GM19351 (cell line): ENCODE measurements at regions not wholly inside any gene's neighbourhood (a gene's known extent, or its start where the extent isn't known, plus 50 kb on each side); places are given as distances from the start of the nearest gene placed in this dataset.
A peak's percentile ranks its signal among the peaks of the same experiment; 100 is the strongest.
"Not testable (repeated sequence)": the region's sequence is repeated elsewhere in the genome, so short reads cannot be mapped to it uniquely, and the experiment has no call there.

Experiments
- ATAC-seq: cut with Tn5 transposase; IDR thresholded peaks from one replicate; pipeline ENCODE4 v1.9.1; 2021; ENCODE audit warnings: mild to moderate bottlenecking, moderate library complexity; ENCODE audit not compliant: unreplicated experiment

GRCh38 chr7:43042302-43042701, 70.1 kb upstream of the HECW1 start:
- ATAC-seq: no peak

DNA sequence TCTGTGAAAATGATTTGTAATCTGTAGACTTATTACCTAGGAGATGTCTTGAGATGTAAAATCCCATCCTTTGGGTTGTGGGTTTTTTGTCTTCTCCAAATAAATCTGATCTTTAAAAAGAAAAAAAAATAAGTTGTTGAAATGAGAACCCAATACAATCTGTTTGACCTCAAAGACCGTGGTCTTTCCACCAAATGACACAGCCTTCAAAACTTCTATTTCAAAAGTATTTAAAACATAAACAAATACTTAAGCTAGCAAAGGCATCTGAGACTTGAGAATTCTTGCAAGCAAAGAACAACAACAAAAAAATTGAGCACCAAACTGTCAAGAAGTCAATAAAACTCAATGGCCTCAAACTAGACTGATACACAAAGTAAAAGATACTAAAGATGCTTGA, 67.9 kb upstream of the HECW1 start:
- ATAC-seq: no peak

DNA sequence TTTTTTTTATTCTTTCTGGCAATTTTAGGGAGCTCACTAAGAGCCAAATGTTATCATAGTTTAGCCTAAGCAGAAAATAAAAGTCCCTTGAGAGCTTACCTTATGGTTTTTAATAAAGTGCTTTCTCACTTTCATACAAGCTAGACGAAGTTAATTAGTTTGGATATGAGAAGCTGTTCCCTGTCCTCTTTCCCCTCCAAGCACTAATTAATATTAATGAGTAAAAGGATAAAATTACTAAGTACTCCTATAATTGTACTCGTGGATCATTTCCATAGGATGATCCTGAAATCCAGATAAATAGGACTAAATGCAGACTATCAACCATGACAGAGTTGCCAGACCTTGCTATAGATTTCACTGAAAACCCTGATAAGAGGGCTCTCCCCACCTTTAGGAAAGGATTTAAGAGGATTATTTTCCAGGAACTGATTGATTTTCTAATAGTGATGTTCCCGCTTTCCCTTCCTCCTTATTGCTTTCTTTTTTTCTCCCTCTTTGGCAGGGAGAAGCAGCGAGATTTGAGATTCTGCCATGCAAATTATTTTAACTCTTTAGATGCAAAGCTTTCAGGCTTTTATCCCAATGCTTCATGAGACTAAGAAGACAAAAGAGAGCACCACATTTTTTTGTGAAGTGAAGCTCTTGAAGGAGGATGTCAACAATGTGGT, 58.3 kb upstream of the HECW1 start:
- no peak for ATAC-seq

DNA sequence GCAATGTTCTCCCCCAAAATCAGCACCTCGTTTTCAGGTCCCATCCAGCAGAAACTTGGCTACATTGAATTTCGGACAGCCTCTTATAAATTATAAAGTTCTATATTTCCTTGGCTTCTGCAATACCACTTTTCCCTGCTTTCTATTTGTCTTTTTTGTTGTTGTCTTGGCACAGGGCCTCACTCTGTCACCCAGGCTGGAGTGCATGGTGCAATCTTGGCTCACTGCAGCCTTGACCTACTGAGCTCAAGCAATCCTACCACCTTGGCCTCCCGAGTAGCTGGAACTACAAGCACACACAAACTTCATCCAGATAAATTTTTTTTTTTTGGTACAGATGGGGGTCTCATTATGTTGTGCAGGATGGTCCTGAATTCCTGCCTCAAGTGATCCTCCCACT, 55.3 kb upstream of the HECW1 start:
- no peak for ATAC-seq

GRCh38 chr7:43058271-43059066, 54.0 kb upstream of the HECW1 start:
- ATAC-seq: peak; percentile 54

DNA sequence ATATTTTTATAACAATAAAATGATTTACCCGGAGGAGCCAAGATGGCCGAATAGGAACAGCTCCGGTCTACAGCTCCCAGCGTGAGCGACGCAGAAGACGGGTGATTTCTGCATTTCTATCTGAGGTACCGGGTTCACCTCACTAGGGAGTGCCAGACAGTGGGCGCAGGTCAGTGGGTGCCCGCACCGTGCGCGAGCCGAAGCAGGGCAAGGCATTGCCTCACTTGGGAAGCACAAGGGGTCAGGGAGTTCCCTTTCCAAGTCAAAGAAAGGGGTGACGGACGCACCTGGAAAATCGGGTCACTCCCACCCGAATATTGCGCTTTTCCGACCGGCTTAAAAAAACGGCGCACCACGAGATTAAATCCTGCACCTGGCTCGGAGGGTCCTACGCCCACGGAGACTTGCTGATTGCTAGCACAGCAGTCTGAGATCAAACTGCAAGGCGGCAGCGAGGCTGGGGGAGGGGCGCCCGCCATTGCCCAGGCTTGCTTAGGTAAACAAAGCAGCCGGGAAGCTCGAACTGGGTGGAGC, 53.3 kb upstream of the HECW1 start:
- ATAC-seq: not testable (repeated sequence)
